Upper lobe of left lung (tissue), 6 donors: ENCODE measurements at regions not wholly inside any gene's neighbourhood (a gene's known extent, or its start where the extent isn't known, plus 50 kb on each side); places are given as distances from the start of the nearest gene placed in this dataset.

Experiments used
- ATAC-seq, 2 donors: fragments of 200-7000 bp; cut with Tn5 transposase; one replicate each; pipeline ENCODE4 v1.9.1; 2022; ENCODE audit warnings: mild to moderate bottlenecking in 2 of 2, moderate library complexity in 2 of 2; ENCODE audit not compliant: low FRiP score in 2 of 2
- DNase-seq, 2 donors: peaks; one replicate each; pipeline ENCODE4 v3.0.0-alpha.2; 2019 to 2020
- H3K27ac ChIP-seq, 4 donors: fragments of 200-600 bp; sonication (generic); one replicate each; pipeline ENCODE4 v1.5.1; 2016 to 2019
- H3K27me3 ChIP-seq, 4 donors: fragments of 200-600 bp; sonication (generic); one replicate each; pipeline ENCODE4 v1.5.1; 2017 to 2019
- H3K36me3 ChIP-seq, 4 donors: fragments of 200-600 bp; sonication (generic); one replicate each; pipeline ENCODE4 v1.5.1; 2016 to 2019
- H3K4me1 ChIP-seq, 4 donors: fragments of 200-600 bp; sonication (generic); one replicate each; pipeline ENCODE4 v1.5.1; 2018 to 2019
- H3K4me3 ChIP-seq, 4 donors: fragments of 200-600 bp; sonication (generic); one replicate each; pipeline ENCODE4 v1.5.1; 2017 to 2019; ENCODE audit warnings: mild to moderate bottlenecking in 2 of 4, moderate library complexity in 1 of 4
- H3K9me3 ChIP-seq, 4 donors: fragments of 200-600 bp; sonication (generic); one replicate each; pipeline ENCODE4 v1.5.1; 2018 to 2019
- EP300 ChIP-seq, 4 donors: sonication (generic); formaldehyde crosslinking; IDR thresholded peaks; one replicate each; pipeline ENCODE4 v1.5.1; 2017; ENCODE audit warnings: antibody characterized with exemption in 4 of 4, control low read depth in 2 of 4
- POLR2A ChIP-seq, 4 donors: fragments of 450-650 bp; IDR thresholded peaks; one replicate each; pipeline ENCODE4 v1.5.1; 2016 to 2017; ENCODE audit warnings: antibody characterized with exemption in 4 of 4, mild to moderate bottlenecking in 2 of 4
- POLR2AphosphoS5 ChIP-seq, 2 donors: sonication (generic); formaldehyde crosslinking; IDR thresholded peaks; one replicate each; pipeline ENCODE4 v1.5.1; 2017; ENCODE audit warnings: antibody characterized with exemption in 2 of 2
- WGBS, 2 donors: methylation state at CpG; one replicate each; pipeline ENCODE4 v1.1.5; 2017 to 2018; 5-methylcytosine and 5-hydroxymethylcytosine counted together
- TF ChIP-seq, protein P1 (sequence below), 6 experiments: fragments of 450-650 bp in 4 of 6; fragments of 200-600 bp in 2 of 6; sonication (generic) in 2 of 6; IDR thresholded peaks; one replicate each; pipeline ENCODE4 v1.5.1; 2016 to 2019; ENCODE audit warnings: antibody characterized with exemption in 6 of 6
- donor health status: DM: no; HTN: no; CAD: no; lungs with moderate emphysema.
- donor health status: DM: no; HTN: yes; CAD: no; lungs with severe emphysema.

DNA sequence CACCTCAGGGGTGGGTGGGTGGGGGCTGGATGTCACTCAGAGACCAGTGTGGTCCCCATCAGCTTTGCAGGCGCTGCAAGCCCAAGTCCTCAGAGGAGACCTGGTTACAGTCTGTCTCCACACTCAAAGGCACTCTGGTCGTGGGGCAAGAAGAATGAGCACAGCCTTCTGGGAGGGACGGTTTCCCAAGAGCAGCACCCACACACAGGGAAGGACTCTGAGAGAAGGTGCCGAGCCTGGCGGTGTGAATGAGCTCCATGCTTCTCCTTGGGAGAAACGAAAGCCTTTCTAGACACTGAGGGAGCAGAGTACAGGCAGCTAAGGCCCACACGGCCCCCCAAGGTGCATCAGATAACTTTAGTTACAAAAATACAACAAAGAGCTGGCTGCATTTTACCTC is 473.6 kb downstream of the FOXO1 start:
- 82 to 87% methylated on average over 7 of the region's 7 CpGs for WGBS, 2 donors
- Histone ChIP-seq H3K4me3 (no peak overlapping the region), H3K27ac (peak overlapping the region; percentile 52 to 85 (median 69)), H3K9me3 (no peaks in the 10 kb centered on the region), H3K4me1 (peaks cover 5 to 23% (median 18%) of the 10 kb centered on the region in 4 donors), H3K36me3 (no peaks in the 10 kb centered on the region), H3K27me3 (no peaks in the 10 kb centered on the region)
- ATAC-seq: peak; percentile 2 to 24
- DNase-seq: no peak
- TF ChIP-seq, protein P1, sequence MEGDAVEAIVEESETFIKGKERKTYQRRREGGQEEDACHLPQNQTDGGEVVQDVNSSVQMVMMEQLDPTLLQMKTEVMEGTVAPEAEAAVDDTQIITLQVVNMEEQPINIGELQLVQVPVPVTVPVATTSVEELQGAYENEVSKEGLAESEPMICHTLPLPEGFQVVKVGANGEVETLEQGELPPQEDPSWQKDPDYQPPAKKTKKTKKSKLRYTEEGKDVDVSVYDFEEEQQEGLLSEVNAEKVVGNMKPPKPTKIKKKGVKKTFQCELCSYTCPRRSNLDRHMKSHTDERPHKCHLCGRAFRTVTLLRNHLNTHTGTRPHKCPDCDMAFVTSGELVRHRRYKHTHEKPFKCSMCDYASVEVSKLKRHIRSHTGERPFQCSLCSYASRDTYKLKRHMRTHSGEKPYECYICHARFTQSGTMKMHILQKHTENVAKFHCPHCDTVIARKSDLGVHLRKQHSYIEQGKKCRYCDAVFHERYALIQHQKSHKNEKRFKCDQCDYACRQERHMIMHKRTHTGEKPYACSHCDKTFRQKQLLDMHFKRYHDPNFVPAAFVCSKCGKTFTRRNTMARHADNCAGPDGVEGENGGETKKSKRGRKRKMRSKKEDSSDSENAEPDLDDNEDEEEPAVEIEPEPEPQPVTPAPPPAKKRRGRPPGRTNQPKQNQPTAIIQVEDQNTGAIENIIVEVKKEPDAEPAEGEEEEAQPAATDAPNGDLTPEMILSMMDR (IDR thresholded peaks at IDR 0.05): no peak
- TF ChIP-seq EP300 (IDR thresholded peaks at IDR 0.05): no peak

DNA sequence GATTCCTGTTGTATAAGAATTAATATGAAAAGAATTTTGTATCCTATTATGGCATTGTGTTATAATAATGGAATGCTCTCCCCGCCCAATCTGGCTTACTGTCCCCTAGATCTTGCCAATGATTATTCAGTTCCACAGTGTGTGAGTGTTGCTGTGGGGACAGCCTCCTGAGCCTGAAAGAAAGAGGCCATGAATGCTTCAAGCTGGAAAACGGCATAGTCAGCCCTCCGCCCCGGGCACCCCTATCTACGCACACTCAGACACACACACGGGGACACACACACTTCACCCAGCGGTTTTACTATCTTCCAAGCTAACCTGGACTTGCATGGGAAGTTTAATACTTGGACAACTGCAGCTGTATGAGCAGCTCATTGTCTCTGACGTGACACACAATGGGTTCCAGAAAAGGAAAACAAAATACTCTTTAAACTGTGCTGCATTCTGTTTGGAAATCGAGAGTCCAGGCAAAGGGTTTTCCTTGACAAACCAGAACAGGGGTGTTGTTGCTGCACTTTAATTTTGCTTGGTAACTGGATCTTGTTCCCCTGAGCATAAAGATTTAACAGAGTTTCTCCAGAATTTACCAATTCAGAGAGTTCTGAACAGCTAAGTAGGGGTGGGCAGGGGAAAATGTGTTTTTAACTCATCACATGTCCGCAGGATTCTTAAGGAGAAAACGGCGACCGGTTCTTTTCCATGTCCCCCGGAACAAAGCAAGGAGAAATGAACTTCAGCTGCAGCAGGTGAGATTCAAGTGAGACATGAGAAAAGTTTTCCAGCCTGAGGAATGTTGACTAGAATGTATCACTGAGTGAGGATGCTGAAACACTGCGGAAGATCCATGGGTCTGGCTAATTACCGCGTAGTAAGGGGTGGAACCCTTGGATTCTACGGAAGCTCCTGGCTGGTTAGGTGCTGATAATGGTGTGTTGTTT is 472.9 kb downstream of the FOXO1 start:
- ATAC-seq (peak in 1 of 2 donors; percentile 91), DNase-seq (no peak)
- Histone ChIP-seq H3K9me3 (no peaks in the 10 kb centered on the region), H3K4me1 (peaks cover 5 to 23% (median 18%) of the 10 kb centered on the region in 4 donors), H3K27ac (peak overlapping the region; percentile 52 to 85 (median 69)), H3K27me3 (no peaks in the 10 kb centered on the region), H3K36me3 (no peaks in the 10 kb centered on the region), H3K4me3 (no peak overlapping the region)
- TF ChIP-seq EP300 (IDR thresholded peaks at IDR 0.05): no peak
- WGBS, 2 donors: 61 to 74% methylated on average over 14 to 18 of the region's 18 CpGs

DNA sequence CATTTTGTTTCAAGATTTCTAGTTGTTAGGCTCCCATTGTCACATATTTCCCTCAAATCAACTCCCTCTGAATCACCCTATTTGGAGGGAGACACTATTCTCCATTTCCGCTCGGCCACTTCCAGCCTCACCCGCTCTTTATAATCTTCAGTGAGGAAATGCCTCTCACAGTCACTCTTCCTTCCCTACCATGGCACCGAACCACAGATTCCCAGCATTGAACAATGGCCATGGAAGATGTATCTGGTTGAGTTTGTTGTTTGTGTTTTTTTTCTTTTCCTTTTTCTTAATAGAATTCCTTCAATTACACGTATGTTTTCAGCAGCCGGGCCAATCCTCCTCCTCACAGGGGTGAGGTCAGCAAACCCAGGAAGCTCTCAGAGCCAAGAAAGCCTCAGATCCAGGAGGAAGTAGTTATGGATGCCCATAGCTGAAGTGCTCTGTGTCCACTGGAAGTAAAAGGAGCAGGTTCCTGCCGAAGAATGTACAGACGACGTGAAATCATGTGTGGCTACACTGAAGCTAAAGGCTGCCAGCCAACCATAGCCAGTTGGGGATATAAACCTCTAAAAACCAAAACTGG is 472.1 kb downstream of the FOXO1 start:
- no peak for DNase-seq
- peak in 1 of 2 donors; percentile 31 for ATAC-seq
- Histone ChIP-seq H3K4me1 (peaks cover 5 to 23% (median 18%) of the 10 kb centered on the region in 4 donors), H3K9me3 (no peaks in the 10 kb centered on the region), H3K27me3 (no peaks in the 10 kb centered on the region), H3K36me3 (no peaks in the 10 kb centered on the region), H3K4me3 (no peak overlapping the region), H3K27ac (peak overlapping the region; percentile 52 to 85 (median 69))
- TF ChIP-seq EP300 (IDR thresholded peaks at IDR 0.05) (peak in 3 of 4 donors; percentile 13 to 58 (median 54)), POLR2A (IDR thresholded peaks at IDR 0.05) (no peak), POLR2AphosphoS5 (IDR thresholded peaks at IDR 0.05) (peak; percentile 47 to 90)
- WGBS, 2 donors: 43 to 77% methylated on average over 8 to 9 of the region's 9 CpGs

DNA sequence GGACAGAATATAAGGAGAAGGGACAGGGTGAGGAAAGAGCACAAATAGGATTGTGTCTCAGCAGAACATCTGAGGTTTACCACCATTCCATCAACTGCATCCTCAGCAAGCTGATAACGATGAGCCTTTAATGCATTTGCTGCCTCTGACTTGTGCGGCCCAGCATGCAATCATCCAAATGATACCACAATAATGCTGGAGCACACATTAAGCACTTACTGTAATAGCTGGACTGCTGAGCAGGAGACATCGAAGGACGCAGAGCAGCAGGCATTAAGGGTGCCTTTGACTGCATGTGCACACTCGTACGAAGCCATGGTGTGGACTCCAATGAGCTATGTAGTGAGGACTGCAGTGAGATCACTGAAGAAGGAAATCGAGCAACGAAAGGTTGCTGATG is 469.4 kb downstream of the FOXO1 start:
- 92 to 96% methylated on average over 8 of the region's 8 CpGs for WGBS, 2 donors
- Histone ChIP-seq H3K4me3 (no peak overlapping the region), H3K9me3 (no peaks in the 10 kb centered on the region), H3K27ac (no peak overlapping the region), H3K4me1 (peaks cover 0 to 12% (median 2%) of the 10 kb centered on the region in 4 donors), H3K36me3 (no peaks in the 10 kb centered on the region), H3K27me3 (no peaks in the 10 kb centered on the region)
- TF ChIP-seq POLR2A (IDR thresholded peaks at IDR 0.05) (no peak), EP300 (IDR thresholded peaks at IDR 0.05) (no peak), POLR2AphosphoS5 (IDR thresholded peaks at IDR 0.05) (no peak)
- TF ChIP-seq, protein P1 (IDR thresholded peaks at IDR 0.05): no peak
- DNase-seq (no peak), ATAC-seq (no peak)

DNA sequence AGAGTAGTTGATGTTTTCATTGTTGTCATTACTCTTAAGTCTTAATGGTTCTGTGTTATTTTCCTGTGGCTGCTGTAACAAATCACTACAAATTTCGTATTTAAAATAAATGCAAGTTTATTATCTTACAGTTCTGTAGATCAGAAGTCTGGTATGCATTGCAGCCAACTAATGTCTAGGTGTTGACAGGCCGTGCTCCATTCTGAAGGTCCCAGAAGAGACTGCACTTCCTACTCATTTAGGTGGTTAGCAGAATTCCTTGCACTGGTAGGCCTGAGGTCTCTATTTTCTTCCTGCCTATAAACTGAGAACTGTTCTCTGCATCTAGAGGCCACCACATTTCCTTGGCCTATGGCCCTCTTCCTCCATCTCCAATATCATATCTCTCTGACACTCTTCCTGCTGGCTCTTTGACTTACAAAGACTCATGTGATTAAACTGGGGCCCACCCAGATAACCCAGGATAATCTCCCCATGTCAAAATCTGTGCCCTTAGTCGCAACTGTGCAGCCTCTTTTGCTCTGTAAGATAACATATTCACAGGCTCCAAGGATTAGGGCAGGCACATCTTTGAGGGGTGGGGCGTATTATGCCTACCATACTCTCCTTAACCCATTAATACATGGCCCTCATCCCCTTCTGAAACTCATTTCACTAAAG is 468.4 kb downstream of the FOXO1 start:
- TF ChIP-seq EP300 (IDR thresholded peaks at IDR 0.05) (no peak), POLR2AphosphoS5 (IDR thresholded peaks at IDR 0.05) (no peak), POLR2A (IDR thresholded peaks at IDR 0.05) (no peak)
- TF ChIP-seq, protein P1 (IDR thresholded peaks at IDR 0.05): no peak
- no peaks in the 10 kb centered on the region for H3K9me3 ChIP-seq
- no peak overlapping the region for H3K4me3 ChIP-seq
- DNase-seq: no peak
- WGBS, 2 donors: 87 to 89% methylated on average over 4 of the region's 4 CpGs
- H3K36me3 ChIP-seq: no peaks in the 10 kb centered on the region
- H3K27ac ChIP-seq: no peak overlapping the region
- H3K27me3 ChIP-seq: no peaks in the 10 kb centered on the region
- peaks cover 0 to 6% (median under 1%) of the 10 kb centered on the region in 4 donors for H3K4me1 ChIP-seq
- no peak for ATAC-seq
